IMR-90 (cell line): ENCODE measurements at regions not wholly inside any gene's neighbourhood (a gene's known extent, or its start where the extent isn't known, plus 50 kb on each side); places are given as distances from the start of the nearest gene placed in this dataset.

Experiments
- ATAC-seq: fragments of 200-7000 bp; cut with Tn5 transposase; 2 replicates; pipeline ENCODE4 v1.9.1; 2020; ENCODE audit warnings: low read depth, mild to moderate bottlenecking, moderate library complexity
- BruUV-seq: library from RNA; stranded (reverse); fragments of 400-500 nt; replicated peaks from 2 replicates; lab custom pipeline; 2021; lab: Mats Ljungman, UMichigan
- CTCF ChIA-PET: fragments of 300-600 bp; formaldehyde crosslinking; extraction: SDS; loops from one replicate; lab custom pipeline; 2021; ENCODE audit warnings: antibody characterized with exemption; lab: Yijun Ruan, JAX
- POLR2A ChIA-PET: fragments of 300-600 bp; sonication (Branson Sonifier 250); formaldehyde crosslinking; loops from one replicate; lab custom pipeline; 2022; ENCODE audit warnings: antibody characterized with exemption; ENCODE audit not compliant: unreplicated experiment; lab: Charles Lee
- DNase-seq: peaks from one replicate; pipeline ENCODE4 v3.0.0; 2013
- H2AFZ ChIP-seq: replicated peaks from 2 replicates; pipeline ENCODE3; 2013; ENCODE audit warnings: low read length, mild to moderate bottlenecking; ENCODE audit not compliant: poor library complexity
- H2AK5ac ChIP-seq: 2 replicates; pipeline ENCODE4 v1.6.1; 2013; ENCODE audit warnings: low read depth, low read length, inconsistent platforms
- H2AK9ac ChIP-seq: replicated peaks from 2 replicates; pipeline ENCODE3; 2013; ENCODE audit warnings: mild to moderate bottlenecking, low read depth, low read length, moderate library complexity; ENCODE audit not compliant: poor library complexity
- H2BK120ac ChIP-seq: 2 replicates; pipeline ENCODE4 v1.6.1; 2013; ENCODE audit warnings: low read depth, low read length, inconsistent platforms
- H2BK15ac ChIP-seq: 3 replicates; pipeline ENCODE4 v1.6.1; 2013; ENCODE audit warnings: low read depth, low read length, inconsistent platforms
- H2BK20ac ChIP-seq: 2 replicates; pipeline ENCODE4 v1.6.1; 2013; ENCODE audit warnings: low read depth, mild to moderate bottlenecking, inconsistent platforms, low read length, moderate library complexity
- H2BK5ac ChIP-seq: 2 replicates; pipeline ENCODE4 v1.6.1; 2013; ENCODE audit warnings: mild to moderate bottlenecking, low read depth, low read length, inconsistent platforms; ENCODE audit not compliant: poor library complexity, severe bottlenecking
- H3K14ac ChIP-seq: replicated peaks from 2 replicates; pipeline ENCODE4 v1.6.1; 2013; ENCODE audit warnings: low read depth, low read length, inconsistent platforms
- H3K18ac ChIP-seq: 2 replicates; pipeline ENCODE4 v1.6.1; 2013; ENCODE audit warnings: low read depth, low read length, control low read depth
- H3K23ac ChIP-seq: 2 replicates; pipeline ENCODE4 v1.6.1; 2013; ENCODE audit warnings: low read depth, low read length, inconsistent platforms
- H3K27ac ChIP-seq: 2 replicates; pipeline ENCODE4 v1.5.1; 2013; ENCODE audit warnings: mild to moderate bottlenecking, control low read depth, low read length; ENCODE audit not compliant: insufficient read depth
- H3K27me3 ChIP-seq: 2 replicates; pipeline ENCODE4 v1.6.1; 2013; ENCODE audit warnings: low read length; ENCODE audit not compliant: control insufficient read depth, insufficient read depth
- H3K36me3 ChIP-seq: 2 replicates; pipeline ENCODE4 v1.6.1; 2013; ENCODE audit warnings: low read length, mixed read lengths; ENCODE audit not compliant: control insufficient read depth, insufficient read depth
- H3K4ac ChIP-seq: 2 replicates; pipeline ENCODE4 v1.6.1; 2013; ENCODE audit warnings: low read depth, low read length, inconsistent platforms
- H3K4me1 ChIP-seq: 2 replicates; pipeline ENCODE4 v1.6.1; 2013; ENCODE audit warnings: low read length, mixed read lengths; ENCODE audit not compliant: control insufficient read depth, insufficient read depth
- H3K4me2 ChIP-seq: 2 replicates; pipeline ENCODE4 v1.6.1; 2013; ENCODE audit warnings: low read depth, mild to moderate bottlenecking, control low read depth, low read length, moderate library complexity
- H3K4me3 ChIP-seq: 2 replicates; pipeline ENCODE4 v1.5.1; 2013; ENCODE audit warnings: low read depth, mild to moderate bottlenecking, control low read depth, low read length, moderate library complexity; ENCODE audit not compliant: insufficient read depth
- H3K56ac ChIP-seq: 2 replicates; pipeline ENCODE4 v1.6.1; 2013; ENCODE audit warnings: low read length, inconsistent platforms; ENCODE audit not compliant: insufficient read depth; ENCODE audit errors: extremely low read depth
- H3K79me1 ChIP-seq, 2 experiments: 2 replicates each; pipeline ENCODE4 v1.6.1; 2013; ENCODE audit warnings: low read length in 2 of 2, inconsistent platforms in 1 of 2, low read depth in 1 of 2
- H3K9ac ChIP-seq: 2 replicates; pipeline ENCODE4 v1.6.1; 2013; ENCODE audit warnings: low read depth, low read length, control low read depth
- H3K9me1 ChIP-seq: 2 replicates; pipeline ENCODE4 v1.6.1; 2013; ENCODE audit warnings: low read length, inconsistent platforms; ENCODE audit not compliant: insufficient read depth
- H3K9me3 ChIP-seq: 2 replicates; pipeline ENCODE4 v1.6.1; 2013; ENCODE audit warnings: low read length; ENCODE audit not compliant: control insufficient read depth, insufficient read depth
- H4K20me1 ChIP-seq: 2 replicates; pipeline ENCODE4 v1.6.1; 2013; ENCODE audit warnings: low read length, inconsistent platforms; ENCODE audit not compliant: insufficient read depth
- H4K5ac ChIP-seq: 2 replicates; pipeline ENCODE4 v1.6.1; 2013; ENCODE audit warnings: mild to moderate bottlenecking, low read depth, low read length, control low read depth
- H4K8ac ChIP-seq, 2 experiments: 2 replicates each; pipeline ENCODE4 v1.6.1; 2013; ENCODE audit warnings: low read depth in 2 of 2, low read length in 2 of 2, control low read depth in 1 of 2, inconsistent platforms in 1 of 2
- H4K91ac ChIP-seq: 2 replicates; pipeline ENCODE4 v1.6.1; 2013; ENCODE audit warnings: low read depth, low read length, inconsistent platforms; ENCODE audit not compliant: insufficient read depth
- BHLHE40 ChIP-seq: fragments of 150-350 bp; IDR thresholded peaks from 2 replicates; pipeline ENCODE4 v1.6.1; 2016; ENCODE audit warnings: mild to moderate bottlenecking, low read depth, low read length
- CEBPB ChIP-seq: IDR thresholded peaks from 2 replicates; pipeline ENCODE4 v1.6.1; 2012; ENCODE audit warnings: low read depth, low read length, improper control_type of control experiment
- CHD1 ChIP-seq: IDR thresholded peaks from 2 replicates; pipeline ENCODE4 v1.6.1; 2012; ENCODE audit warnings: low read depth, low read length, improper control_type of control experiment
- CTCF ChIP-seq: conservative IDR thresholded peaks from 2 replicates; pipeline ENCODE4 v1.5.1; 2012; ENCODE audit warnings: mild to moderate bottlenecking, low read depth, low read length, improper control_type of control experiment
- FOS ChIP-seq: fragments of 150-350 bp; IDR thresholded peaks from 2 replicates; pipeline ENCODE4 v1.6.1; 2016; ENCODE audit warnings: low read depth, low read length
- MAFK ChIP-seq: IDR thresholded peaks from 2 replicates; pipeline ENCODE4 v1.6.1; 2012; ENCODE audit warnings: low read depth, low read length, improper control_type of control experiment
- MAZ ChIP-seq: IDR thresholded peaks from 2 replicates; pipeline ENCODE4 v1.6.1; 2012; ENCODE audit warnings: low read depth, mild to moderate bottlenecking, low read length, improper control_type of control experiment, moderate library complexity, borderline replicate concordance
- MXI1 ChIP-seq: IDR thresholded peaks from 2 replicates; pipeline ENCODE4 v1.6.1; 2012; ENCODE audit warnings: low read depth, mild to moderate bottlenecking, low read length, moderate library complexity, borderline replicate concordance
- NFE2L2 ChIP-seq: fragments of 150-350 bp; IDR thresholded peaks from 2 replicates; pipeline ENCODE4 v1.6.1; 2016; ENCODE audit warnings: low read depth, mild to moderate bottlenecking, low read length
- POLR2A ChIP-seq: IDR thresholded peaks from 2 replicates; pipeline ENCODE4 v1.6.1; 2012; ENCODE audit warnings: mild to moderate bottlenecking, low read depth, low read length
- RAD21 ChIP-seq: IDR thresholded peaks from 2 replicates; pipeline ENCODE4 v1.6.1; 2012; ENCODE audit warnings: low read length, improper control_type of control experiment
- RCOR1 ChIP-seq: IDR thresholded peaks from 2 replicates; pipeline ENCODE4 v1.6.1; 2012; ENCODE audit warnings: mild to moderate bottlenecking, low read length, improper control_type of control experiment; ENCODE audit not compliant: insufficient replicate concordance
- RFX5 ChIP-seq: IDR thresholded peaks from 2 replicates; pipeline ENCODE4 v1.8.0; 2012; ENCODE audit warnings: low read depth, mild to moderate bottlenecking, low read length, moderate library complexity
- SMC3 ChIP-seq: fragments of 150-350 bp; IDR thresholded peaks from 2 replicates; pipeline ENCODE4 v1.6.1; 2016; ENCODE audit warnings: low read depth, mild to moderate bottlenecking, antibody characterized with exemption, low read length, moderate library complexity
- WGBS, 2 experiments: methylation state at CpG; one replicate each; pipeline versions ENCODE4 v1.1.5 to v1.1.7; 2013; ENCODE audit warnings: missing lambda C conversion rate in 2 of 2; ENCODE audit not compliant: insufficient read length in 1 of 2; ENCODE audit errors: extremely low coverage in 2 of 2; 5-methylcytosine and 5-hydroxymethylcytosine counted together
- dilution Hi-C: fragments of 300-500 bp; cut with HindIII; formaldehyde crosslinking; loops from one replicate; pipeline ENCODE4 v1.14.3; 2018; ENCODE audit warnings: low sequenced_read_pairs; ENCODE audit not compliant: unreplicated experiment
- in situ Hi-C: fragments of 300-500 bp; cut with MboI; formaldehyde crosslinking; loops from 3 replicates; pipeline ENCODE4 v1.14.3; 2019; ENCODE audit warnings: low sequenced_read_pairs, inconsistent platforms, mixed read lengths
- intact Hi-C: fragments of 100-400 bp; cut with micrococcal nuclease; formaldehyde crosslinking; loops from 2 replicates; pipeline ENCODE4 v1.10.0; 2022
- TF ChIP-seq, protein P1 (sequence below): fragments of 150-350 bp; IDR thresholded peaks from 2 replicates; pipeline ENCODE4 v1.6.1; 2017; ENCODE audit warnings: mild to moderate bottlenecking, antibody characterized with exemption, low read length, low read depth
- TF ChIP-seq, protein P2 (sequence below): fragments of 150-350 bp; IDR thresholded peaks from 2 replicates; pipeline ENCODE4 v1.6.1; 2016; ENCODE audit warnings: low read depth, mild to moderate bottlenecking, low read length, moderate library complexity, borderline replicate concordance

- intact Hi-C loops: no loop called here
- no peak overlapping the region for H4K5ac ChIP-seq
- no peaks in the 10 kb centered on the region for H3K79me1 ChIP-seq
- H2AK5ac ChIP-seq: no peak overlapping the region
- ATAC-seq (no peak), DNase-seq (no peak)
- H2BK5ac ChIP-seq: no peak overlapping the region
- no peak overlapping the region for H3K27ac ChIP-seq
- H2BK120ac ChIP-seq: no peak overlapping the region
- ChIA-PET POLR2A (no interaction called here), CTCF (no interaction called here)
- H4K91ac ChIP-seq: no peak overlapping the region
- BruUV-seq: no TSS peak
- H3K4ac ChIP-seq: no peak overlapping the region
- H3K4me1 ChIP-seq: no peaks in the 10 kb centered on the region
- no peak overlapping the region for H3K4me2 ChIP-seq
- 66% methylated on average over 9 of the region's 16 CpGs; no CpG with 5 or more reads in 1 of the 2 experiments for WGBS, 2 experiments
- H3K23ac ChIP-seq: no peak overlapping the region
- no peak overlapping the region for H3K18ac ChIP-seq
- H3K9me1 ChIP-seq: no peaks in the 10 kb centered on the region
- H3K27me3 ChIP-seq: no peaks in the 10 kb centered on the region
- H4K20me1 ChIP-seq: no peaks in the 10 kb centered on the region
- no peaks in the 10 kb centered on the region for H3K36me3 ChIP-seq
- H2BK15ac ChIP-seq: no peak overlapping the region
- no peak overlapping the region for H2AFZ ChIP-seq
- H3K9me3 ChIP-seq: peaks cover 64% of the 10 kb centered on the region
- no peak for TF ChIP-seq MAZ
- TF ChIP-seq MAFK: no peak
- TF ChIP-seq, protein P1, sequence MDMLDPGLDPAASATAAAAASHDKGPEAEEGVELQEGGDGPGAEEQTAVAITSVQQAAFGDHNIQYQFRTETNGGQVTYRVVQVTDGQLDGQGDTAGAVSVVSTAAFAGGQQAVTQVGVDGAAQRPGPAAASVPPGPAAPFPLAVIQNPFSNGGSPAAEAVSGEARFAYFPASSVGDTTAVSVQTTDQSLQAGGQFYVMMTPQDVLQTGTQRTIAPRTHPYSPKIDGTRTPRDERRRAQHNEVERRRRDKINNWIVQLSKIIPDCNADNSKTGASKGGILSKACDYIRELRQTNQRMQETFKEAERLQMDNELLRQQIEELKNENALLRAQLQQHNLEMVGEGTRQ: no peak
- no peak for TF ChIP-seq CTCF
- no peak for TF ChIP-seq MXI1
- no peak for TF ChIP-seq CEBPB
- TF ChIP-seq RCOR1: no peak
- TF ChIP-seq NFE2L2: no peak
- TF ChIP-seq, protein P2, sequence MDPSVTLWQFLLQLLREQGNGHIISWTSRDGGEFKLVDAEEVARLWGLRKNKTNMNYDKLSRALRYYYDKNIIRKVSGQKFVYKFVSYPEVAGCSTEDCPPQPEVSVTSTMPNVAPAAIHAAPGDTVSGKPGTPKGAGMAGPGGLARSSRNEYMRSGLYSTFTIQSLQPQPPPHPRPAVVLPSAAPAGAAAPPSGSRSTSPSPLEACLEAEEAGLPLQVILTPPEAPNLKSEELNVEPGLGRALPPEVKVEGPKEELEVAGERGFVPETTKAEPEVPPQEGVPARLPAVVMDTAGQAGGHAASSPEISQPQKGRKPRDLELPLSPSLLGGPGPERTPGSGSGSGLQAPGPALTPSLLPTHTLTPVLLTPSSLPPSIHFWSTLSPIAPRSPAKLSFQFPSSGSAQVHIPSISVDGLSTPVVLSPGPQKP: no peak
- no peak for TF ChIP-seq SMC3
- no peak for TF ChIP-seq FOS
- TF ChIP-seq RFX5: no peak
- TF ChIP-seq CHD1: no peak
- TF ChIP-seq POLR2A: no peak
- TF ChIP-seq RAD21: no peak
- TF ChIP-seq BHLHE40: no peak
- dilution Hi-C loops: no loop called here
- no peak overlapping the region for H2AK9ac ChIP-seq
- no peak overlapping the region for H3K56ac ChIP-seq
- no peak overlapping the region for H3K14ac ChIP-seq
- in situ Hi-C loops: no loop called here
- H2BK20ac ChIP-seq: no peak overlapping the region
- no peak overlapping the region for H4K8ac ChIP-seq
- H3K4me3 ChIP-seq: no peak overlapping the region
- H3K9ac ChIP-seq: no peak overlapping the region
Measured at GRCh38 chr10:128487517-128487916, 361.3 kb upstream of the MKI67 start.
